ENCODE measurements at regions not wholly inside any gene's neighbourhood (a gene's known extent, or its start where the extent isn't known, plus 50 kb on each side); places are given as distances from the start of the nearest gene placed in this dataset.

DNA sequence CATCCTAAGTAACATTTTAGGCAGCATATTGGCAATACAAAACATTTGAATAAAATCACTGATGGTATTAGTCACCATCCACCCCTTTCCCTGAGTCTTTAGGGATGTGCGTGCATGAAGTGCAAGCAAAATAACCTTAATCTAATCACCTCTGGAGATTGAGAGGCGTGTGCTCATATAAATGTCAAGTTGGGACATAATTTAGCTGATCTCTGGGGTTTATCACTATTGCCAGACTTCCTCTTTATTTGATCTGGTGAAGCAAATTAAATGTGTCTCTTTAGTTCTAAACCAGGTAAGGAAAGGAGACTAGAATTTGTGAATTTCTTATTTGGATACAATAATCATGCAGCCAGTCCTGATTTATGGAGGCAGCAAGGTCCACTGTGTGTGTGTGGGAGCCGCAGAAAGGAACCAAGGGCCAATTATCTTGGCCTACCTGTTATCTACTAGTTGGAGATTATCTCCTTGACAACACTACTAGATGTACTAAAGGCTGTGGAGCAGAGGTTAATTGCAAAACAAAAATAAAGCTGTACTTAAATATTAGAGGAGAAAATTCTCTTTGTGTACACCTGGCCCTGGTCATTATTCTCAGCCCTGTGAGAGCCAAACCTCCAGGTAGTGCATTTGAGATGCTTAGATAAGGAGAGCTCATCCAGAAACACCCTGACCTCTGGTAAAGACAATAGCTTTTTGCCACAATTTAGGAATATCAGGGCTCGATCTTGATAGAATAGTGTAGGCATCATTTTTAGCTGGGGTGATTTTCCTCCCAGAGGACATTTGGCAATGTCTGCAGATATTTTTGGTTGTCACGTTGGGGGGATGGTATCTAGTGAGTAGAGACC, 78.2 kb downstream of the HRH4 start:
- no peak for DNase-seq (ENCODE audit: low spot score)
- TF ChIP-seq, protein P1, sequence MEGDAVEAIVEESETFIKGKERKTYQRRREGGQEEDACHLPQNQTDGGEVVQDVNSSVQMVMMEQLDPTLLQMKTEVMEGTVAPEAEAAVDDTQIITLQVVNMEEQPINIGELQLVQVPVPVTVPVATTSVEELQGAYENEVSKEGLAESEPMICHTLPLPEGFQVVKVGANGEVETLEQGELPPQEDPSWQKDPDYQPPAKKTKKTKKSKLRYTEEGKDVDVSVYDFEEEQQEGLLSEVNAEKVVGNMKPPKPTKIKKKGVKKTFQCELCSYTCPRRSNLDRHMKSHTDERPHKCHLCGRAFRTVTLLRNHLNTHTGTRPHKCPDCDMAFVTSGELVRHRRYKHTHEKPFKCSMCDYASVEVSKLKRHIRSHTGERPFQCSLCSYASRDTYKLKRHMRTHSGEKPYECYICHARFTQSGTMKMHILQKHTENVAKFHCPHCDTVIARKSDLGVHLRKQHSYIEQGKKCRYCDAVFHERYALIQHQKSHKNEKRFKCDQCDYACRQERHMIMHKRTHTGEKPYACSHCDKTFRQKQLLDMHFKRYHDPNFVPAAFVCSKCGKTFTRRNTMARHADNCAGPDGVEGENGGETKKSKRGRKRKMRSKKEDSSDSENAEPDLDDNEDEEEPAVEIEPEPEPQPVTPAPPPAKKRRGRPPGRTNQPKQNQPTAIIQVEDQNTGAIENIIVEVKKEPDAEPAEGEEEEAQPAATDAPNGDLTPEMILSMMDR (IDR thresholded peaks at IDR 0.05; ENCODE audit: borderline replicate concordance, control extremely low read depth, extremely low read depth, insufficient read depth, missing control alignments), result no peak
- in situ Hi-C loops (cut with MboI; ENCODE audit: low sequenced_read_pairs, unreplicated experiment), result no loop called here

DNA sequence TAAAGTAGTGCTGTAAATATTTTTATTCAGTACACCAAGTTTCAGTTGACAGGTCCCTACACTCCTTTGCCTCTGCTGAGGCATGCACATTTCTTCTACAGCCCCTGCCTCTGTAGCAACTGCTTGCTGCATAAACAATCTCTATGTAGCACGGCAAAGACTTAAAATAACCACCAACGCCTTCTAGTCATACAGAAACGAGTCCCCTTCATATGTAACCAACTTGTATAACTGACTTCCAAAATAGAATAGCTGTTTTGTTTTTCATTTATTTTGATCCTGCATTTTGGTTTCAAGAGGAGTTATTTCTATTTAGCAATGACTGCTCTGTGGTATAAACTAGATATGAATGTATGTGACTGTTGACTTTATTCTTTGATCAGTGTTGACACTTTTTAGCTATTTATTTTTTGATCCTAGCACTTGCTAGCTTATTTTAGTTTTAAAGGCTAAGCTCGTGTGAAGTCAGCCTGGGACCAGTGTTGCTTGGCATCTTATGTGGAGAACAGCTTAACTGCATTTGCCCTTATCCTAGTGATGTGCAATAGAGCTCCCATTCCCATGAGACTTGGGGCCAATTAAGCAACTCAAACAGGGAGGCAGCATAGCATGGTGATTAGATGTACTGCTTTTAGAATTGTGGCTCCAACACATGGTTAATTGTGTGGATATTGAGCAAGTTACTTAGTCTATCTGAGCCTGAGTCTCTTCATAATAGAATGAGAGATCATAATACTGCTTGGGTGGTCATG, 79.6 kb downstream of the HRH4 start:
- in situ Hi-C loops (cut with MboI; ENCODE audit: low sequenced_read_pairs, unreplicated experiment), result no loop called here
- no peak for DNase-seq (ENCODE audit: low spot score)
- TF ChIP-seq, protein P1 (IDR thresholded peaks at IDR 0.05; ENCODE audit: borderline replicate concordance, control extremely low read depth, extremely low read depth, insufficient read depth, missing control alignments), result no peak

DNA sequence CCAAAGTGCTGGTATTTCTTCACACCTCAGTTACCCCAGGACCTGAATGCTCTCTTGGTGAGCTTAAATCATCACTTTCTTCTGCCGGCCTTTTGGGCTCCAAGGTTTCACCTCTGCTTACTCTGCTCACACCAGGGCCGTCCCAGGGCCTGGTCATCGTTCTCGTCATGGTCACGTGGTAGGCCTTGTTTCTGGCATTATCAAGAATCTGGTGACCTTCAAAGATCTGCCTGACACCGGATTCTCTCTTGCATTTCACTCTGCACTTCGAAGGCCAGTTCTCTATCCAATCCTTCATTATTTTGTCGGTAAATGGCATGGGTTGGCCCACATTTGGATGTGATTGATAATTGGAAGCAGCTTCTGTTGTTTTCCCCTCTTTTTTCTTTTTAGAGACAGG, 80.5 kb downstream of the HRH4 start:
- DNase-seq (ENCODE audit: low spot score), result no peak
- in situ Hi-C loops (cut with MboI; ENCODE audit: low sequenced_read_pairs, unreplicated experiment), result no loop called here
- TF ChIP-seq, protein P1 (IDR thresholded peaks at IDR 0.05; ENCODE audit: borderline replicate concordance, control extremely low read depth, extremely low read depth, insufficient read depth, missing control alignments), result no peak

DNA sequence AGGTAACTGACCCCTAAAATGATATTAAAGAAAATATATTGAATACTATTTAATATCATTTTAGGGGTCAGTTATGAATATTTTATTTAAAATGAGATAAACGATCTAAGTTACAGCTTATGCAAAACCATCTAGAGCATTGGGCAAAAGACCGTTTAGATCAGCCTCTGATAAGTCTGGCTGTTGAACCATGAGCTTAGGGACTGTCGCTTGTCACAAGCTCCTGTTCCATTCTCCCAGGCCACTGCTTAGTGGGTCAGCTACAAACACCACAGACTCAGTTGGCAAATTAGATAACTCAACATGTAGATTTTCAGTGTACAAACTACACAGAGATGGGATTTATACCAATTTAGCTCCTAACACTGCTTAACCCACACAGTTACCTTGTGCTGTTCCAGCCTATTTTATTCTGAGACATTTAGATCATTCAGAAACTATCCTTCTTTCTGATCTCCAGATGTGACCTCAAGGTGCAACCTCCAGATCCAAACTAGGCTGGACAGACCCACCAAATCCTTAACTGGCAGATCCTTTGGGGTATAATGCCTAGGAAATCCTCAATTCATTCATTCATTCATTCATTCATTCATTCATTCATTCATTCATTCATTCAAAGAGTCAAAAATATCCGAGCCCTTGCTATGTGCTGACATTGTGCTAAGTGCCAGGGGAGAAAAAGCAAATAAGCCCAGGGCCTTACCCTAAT, 82.8 kb downstream of the HRH4 start:
- no peak for DNase-seq (ENCODE audit: low spot score)
- TF ChIP-seq, protein P1 (IDR thresholded peaks at IDR 0.05; ENCODE audit: borderline replicate concordance, control extremely low read depth, extremely low read depth, insufficient read depth, missing control alignments), result no peak
- in situ Hi-C loops (cut with MboI; ENCODE audit: low sequenced_read_pairs, unreplicated experiment), result no loop called here

DNA sequence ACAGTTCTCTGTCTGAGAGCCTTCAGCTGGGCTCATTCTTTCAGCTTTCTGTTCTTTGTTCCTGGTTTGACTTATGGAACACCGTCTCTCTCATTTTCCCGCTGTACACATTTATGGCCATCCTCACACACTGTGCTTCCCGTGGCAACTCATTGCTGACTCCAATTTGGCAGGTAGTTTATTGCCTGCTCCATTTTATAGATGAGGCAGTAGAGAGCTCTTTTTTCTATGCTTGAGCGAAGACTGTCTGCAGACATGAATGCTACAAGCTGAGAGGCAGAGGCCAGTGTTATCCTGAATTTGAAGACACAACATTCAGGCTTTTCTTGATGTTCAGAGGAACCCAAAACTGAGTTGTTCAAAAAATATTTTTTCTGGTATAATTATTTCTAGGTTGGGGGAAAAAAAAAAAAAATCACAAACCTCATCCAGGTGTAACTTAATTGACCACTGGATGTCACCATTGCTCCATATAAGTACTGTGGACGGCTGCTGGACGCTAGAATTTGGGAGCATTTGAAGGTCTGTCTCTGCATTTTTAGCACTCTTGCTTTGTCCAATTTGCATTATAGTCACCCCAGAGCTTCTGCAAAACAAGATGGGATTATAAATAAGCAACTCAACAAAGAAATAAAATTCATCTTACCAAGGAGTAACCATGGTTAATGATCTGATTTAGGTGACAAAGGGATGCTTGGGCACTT, 83.5 kb downstream of the HRH4 start:
- in situ Hi-C loops (cut with MboI; ENCODE audit: low sequenced_read_pairs, unreplicated experiment), result no loop called here

More for the DNA sequence above, 83.5 kb downstream of the HRH4 start:
- DNase-seq (ENCODE audit: low spot score), result no peak
- TF ChIP-seq, protein P1 (IDR thresholded peaks at IDR 0.05; ENCODE audit: borderline replicate concordance, control extremely low read depth, extremely low read depth, insufficient read depth, missing control alignments), result no peak

Data from GM13976 (cell line).